ENCODE measurements at regions not wholly inside any gene's neighbourhood (a gene's known extent, or its start where the extent isn't known, plus 50 kb on each side); places are given as distances from the start of the nearest gene placed in this dataset.
"Not testable (repeated sequence)": the region's sequence is repeated elsewhere in the genome, so short reads cannot be mapped to it uniquely, and the experiment has no call there.

- TF ChIP-seq CTCF (IDR thresholded peaks at IDR 0.05; ENCODE audit: low read depth, low read length); EZH2phosphoT487 (IDR thresholded peaks at IDR 0.05; ENCODE audit: low read depth): not testable (repeated sequence)
These were observed 70.5 kb downstream of the GOLGA6L22 start for GRCh38 chr15:22529200-22529599.
